HG03039 (cell line): ENCODE measurements at regions not wholly inside any gene's neighbourhood (a gene's known extent, or its start where the extent isn't known, plus 50 kb on each side); places are given as distances from the start of the nearest gene placed in this dataset.
"Not testable (repeated sequence)": the region's sequence is repeated elsewhere in the genome, so short reads cannot be mapped to it uniquely, and the experiment has no call there.

Experiments used
- ATAC-seq: cut with Tn5 transposase; IDR thresholded peaks from one replicate; pipeline ENCODE4 v1.9.1; 2021; ENCODE audit warnings: mild to moderate bottlenecking, moderate library complexity; ENCODE audit not compliant: unreplicated experiment

GRCh38 chr3:20668411-20668810 is 482.4 kb upstream of the SGO1 start:
- no peak for ATAC-seq

- no peak for ATAC-seq
These were observed 480.1 kb upstream of the SGO1 start for GRCh38 chr3:20666091-20666490.

GRCh38 chr3:20658491-20658890 is 472.5 kb upstream of the SGO1 start:
- no peak for ATAC-seq

GRCh38 chr3:20657560-20657959 is 471.6 kb upstream of the SGO1 start:
- no peak for ATAC-seq

- no peak for ATAC-seq
These were observed 466.4 kb upstream of the SGO1 start for GRCh38 chr3:20652231-20652986.

- ATAC-seq = no peak
These were observed 462.9 kb upstream of the SGO1 start for GRCh38 chr3:20648921-20649381.

- ATAC-seq = no peak
These were observed 462.3 kb upstream of the SGO1 start for GRCh38 chr3:20648294-20648693.

- no peak for ATAC-seq
These were observed 460.4 kb upstream of the SGO1 start for GRCh38 chr3:20646425-20646824.

GRCh38 chr3:20645340-20645739 is 459.3 kb upstream of the SGO1 start:
- no peak for ATAC-seq

- ATAC-seq = no peak
These were observed 451.7 kb upstream of the SGO1 start for GRCh38 chr3:20637729-20638128.

GRCh38 chr3:20622304-20622703 is 436.3 kb upstream of the SGO1 start:
- no peak for ATAC-seq

- ATAC-seq = not testable (repeated sequence)
These were observed 432.6 kb upstream of the SGO1 start for GRCh38 chr3:20618621-20619020.

GRCh38 chr3:20618181-20618580 is 432.2 kb upstream of the SGO1 start:
- ATAC-seq = not testable (repeated sequence)

GRCh38 chr3:20615982-20616381 is 430.0 kb upstream of the SGO1 start:
- not testable (repeated sequence) for ATAC-seq

- ATAC-seq = no peak
These were observed 422.2 kb upstream of the SGO1 start for GRCh38 chr3:20608054-20608738.

- ATAC-seq = no peak
These were observed 418.7 kb upstream of the SGO1 start for GRCh38 chr3:20604659-20605058.

- ATAC-seq = no peak
These were observed 403.3 kb upstream of the SGO1 start for GRCh38 chr3:20589275-20589674.

- no peak for ATAC-seq
These were observed 402.8 kb upstream of the SGO1 start for GRCh38 chr3:20588781-20589180.

- ATAC-seq = no peak
These were observed 397.6 kb upstream of the SGO1 start for GRCh38 chr3:20583648-20584047.

GRCh38 chr3:20576228-20576627 is 390.2 kb upstream of the SGO1 start:
- ATAC-seq = no peak

- no peak for ATAC-seq
These were observed 389.1 kb upstream of the SGO1 start for GRCh38 chr3:20575146-20575545.

- ATAC-seq = no peak
These were observed 388.7 kb upstream of the SGO1 start for GRCh38 chr3:20574746-20575145.
